Body of pancreas (tissue), 4 donors: ENCODE measurements at regions not wholly inside any gene's neighbourhood (a gene's known extent, or its start where the extent isn't known, plus 50 kb on each side); places are given as distances from the start of the nearest gene placed in this dataset.

Experiments used
- CTCF ChIP-seq, 7 experiments: fragments of 450-650 bp in 4 of 7; fragments of 200-600 bp in 3 of 7; sonication (generic) in 3 of 7; IDR thresholded peaks; one replicate each; pipeline ENCODE4 v1.5.1; 2016 to 2019; ENCODE audit warnings: antibody characterized with exemption in 7 of 7
- POLR2A ChIP-seq, 3 donors: fragments of 450-650 bp; IDR thresholded peaks; one replicate each; pipeline ENCODE4 v1.6.1; 2016; ENCODE audit warnings: antibody characterized with exemption in 3 of 3, mild to moderate bottlenecking in 2 of 3

- no peak for TF ChIP-seq CTCF (IDR thresholded peaks at IDR 0.05)
- no peak for TF ChIP-seq POLR2A (IDR thresholded peaks at IDR 0.05)
Observed at GRCh38 chr3:18770800-18771199, 345.7 kb upstream of the SATB1 start.
